ENCODE measurements at regions not wholly inside any gene's neighbourhood (a gene's known extent, or its start where the extent isn't known, plus 50 kb on each side); places are given as distances from the start of the nearest gene placed in this dataset.

DNA sequence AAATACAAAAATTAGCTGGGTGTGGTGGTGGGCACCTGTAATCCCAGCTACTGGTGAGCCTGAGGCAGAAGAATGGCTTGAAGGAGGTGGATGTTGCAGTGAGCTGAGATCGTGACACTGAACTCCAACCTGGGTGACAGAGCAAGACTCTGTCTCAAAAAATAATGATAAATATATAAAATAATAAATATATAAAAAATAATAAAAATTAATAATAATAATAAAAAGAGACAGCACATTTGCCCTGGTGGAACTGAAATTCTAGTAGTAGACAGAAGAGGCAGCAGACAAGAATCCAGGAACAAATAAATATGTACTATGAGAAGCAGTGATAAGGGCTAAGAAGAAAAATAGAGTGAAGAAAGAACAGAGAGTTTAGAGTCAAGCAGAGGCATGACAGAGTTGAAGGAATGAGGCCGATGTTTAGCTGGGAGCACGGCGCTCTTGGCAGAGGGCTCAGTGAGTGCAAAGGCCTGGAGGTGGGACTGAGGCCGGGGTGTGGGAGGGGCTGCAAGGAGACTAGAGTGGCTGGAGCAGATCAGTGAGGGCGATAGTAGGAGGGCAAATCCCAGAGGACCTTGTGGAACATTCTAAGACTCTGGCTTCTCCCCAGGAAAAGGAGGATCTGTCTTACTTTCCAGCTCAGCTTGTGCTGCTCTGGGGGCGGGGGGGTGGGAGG, 410.3 kb downstream of the MN1 start:
- Histone ChIP-seq H3K9me3 (replicated peaks; ENCODE audit: low read length) (no peaks in the 10 kb centered on the region), H3K4me3 (ENCODE audit: low read length) (no peak overlapping the region)

DNA sequence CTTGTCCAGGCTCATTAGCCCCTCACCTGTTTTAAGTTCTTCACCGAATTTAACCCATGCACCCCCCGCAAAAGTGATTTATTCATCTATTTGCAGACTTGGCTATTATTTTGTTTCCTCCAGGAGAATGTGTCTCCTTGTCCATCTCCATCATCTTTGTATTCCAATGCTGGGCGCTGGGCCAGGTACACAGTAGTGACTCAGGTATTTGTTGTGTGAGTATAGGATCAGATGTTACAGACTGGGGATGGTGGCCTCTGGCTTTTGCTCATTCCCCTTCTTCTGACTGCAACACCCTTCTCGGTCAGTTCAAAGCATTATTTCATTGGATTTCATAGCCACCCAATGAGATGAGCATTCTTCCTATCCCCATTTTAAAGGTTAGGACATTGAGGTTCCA, 408.2 kb downstream of the MN1 start:
- H3K27me3 ChIP-seq (ENCODE audit: control insufficient read depth, insufficient read depth, low read length), result peaks cover 71% of the 10 kb centered on the region
- no peak overlapping the region for H3K4me2 ChIP-seq (ENCODE audit: low read length)
- no peaks in the 10 kb centered on the region for H3K36me3 ChIP-seq (ENCODE audit: insufficient read depth, low read length)
- H3K9me3 ChIP-seq (replicated peaks; ENCODE audit: low read length), result no peaks in the 10 kb centered on the region
- H3K4me3 ChIP-seq (ENCODE audit: low read length), result no peak overlapping the region
- H3K9ac ChIP-seq (ENCODE audit: low read depth, low read length), result no peak overlapping the region
- no peaks in the 10 kb centered on the region for H3K4me1 ChIP-seq (ENCODE audit: control insufficient read depth, insufficient read depth, low read length)

More for the DNA sequence above, 410.3 kb downstream of the MN1 start:
- Histone ChIP-seq H3K27me3 (ENCODE audit: control insufficient read depth, insufficient read depth, low read length) (peaks cover 70% of the 10 kb centered on the region), H3K4me1 (ENCODE audit: control insufficient read depth, insufficient read depth, low read length) (no peaks in the 10 kb centered on the region), H3K9ac (ENCODE audit: low read depth, low read length) (no peak overlapping the region), H3K4me2 (ENCODE audit: low read length) (no peak overlapping the region), H3K36me3 (ENCODE audit: insufficient read depth, low read length) (no peaks in the 10 kb centered on the region)

DNA sequence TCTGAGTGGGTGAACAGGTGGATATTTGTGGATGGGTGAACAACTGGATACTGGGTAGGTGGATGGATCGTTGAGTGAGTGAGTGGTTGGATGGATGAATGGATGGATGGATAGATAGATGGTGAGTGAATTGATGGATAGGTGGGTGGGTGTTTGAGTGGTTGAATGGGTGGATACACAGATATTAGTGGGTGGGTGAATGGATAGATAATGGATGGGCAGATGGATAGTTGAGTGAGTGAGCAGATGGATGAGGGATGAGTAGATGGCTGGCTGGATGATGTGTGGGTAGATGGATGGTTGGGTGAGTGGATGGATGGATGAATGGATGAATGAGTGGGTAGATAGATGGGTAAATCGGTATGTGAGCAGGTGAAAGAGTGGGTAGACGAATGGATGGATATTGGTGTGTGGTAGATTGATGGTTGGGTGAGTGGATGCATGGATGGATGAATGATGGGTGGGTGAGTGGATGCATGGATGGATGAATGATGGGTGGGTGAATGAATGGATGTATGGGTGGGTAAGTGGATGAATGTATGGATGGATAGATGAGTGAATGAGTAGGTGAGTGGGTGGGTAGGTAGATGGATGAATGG, 406.7 kb downstream of the MN1 start:
- Histone ChIP-seq H3K27me3 (ENCODE audit: control insufficient read depth, insufficient read depth, low read length) (peaks cover 71% of the 10 kb centered on the region), H3K4me3 (ENCODE audit: low read length) (no peak overlapping the region), H3K4me1 (ENCODE audit: control insufficient read depth, insufficient read depth, low read length) (no peaks in the 10 kb centered on the region), H3K9me3 (replicated peaks; ENCODE audit: low read length) (no peaks in the 10 kb centered on the region), H3K36me3 (ENCODE audit: insufficient read depth, low read length) (no peaks in the 10 kb centered on the region), H3K9ac (ENCODE audit: low read depth, low read length) (no peak overlapping the region), H3K4me2 (ENCODE audit: low read length) (no peak overlapping the region)

DNA sequence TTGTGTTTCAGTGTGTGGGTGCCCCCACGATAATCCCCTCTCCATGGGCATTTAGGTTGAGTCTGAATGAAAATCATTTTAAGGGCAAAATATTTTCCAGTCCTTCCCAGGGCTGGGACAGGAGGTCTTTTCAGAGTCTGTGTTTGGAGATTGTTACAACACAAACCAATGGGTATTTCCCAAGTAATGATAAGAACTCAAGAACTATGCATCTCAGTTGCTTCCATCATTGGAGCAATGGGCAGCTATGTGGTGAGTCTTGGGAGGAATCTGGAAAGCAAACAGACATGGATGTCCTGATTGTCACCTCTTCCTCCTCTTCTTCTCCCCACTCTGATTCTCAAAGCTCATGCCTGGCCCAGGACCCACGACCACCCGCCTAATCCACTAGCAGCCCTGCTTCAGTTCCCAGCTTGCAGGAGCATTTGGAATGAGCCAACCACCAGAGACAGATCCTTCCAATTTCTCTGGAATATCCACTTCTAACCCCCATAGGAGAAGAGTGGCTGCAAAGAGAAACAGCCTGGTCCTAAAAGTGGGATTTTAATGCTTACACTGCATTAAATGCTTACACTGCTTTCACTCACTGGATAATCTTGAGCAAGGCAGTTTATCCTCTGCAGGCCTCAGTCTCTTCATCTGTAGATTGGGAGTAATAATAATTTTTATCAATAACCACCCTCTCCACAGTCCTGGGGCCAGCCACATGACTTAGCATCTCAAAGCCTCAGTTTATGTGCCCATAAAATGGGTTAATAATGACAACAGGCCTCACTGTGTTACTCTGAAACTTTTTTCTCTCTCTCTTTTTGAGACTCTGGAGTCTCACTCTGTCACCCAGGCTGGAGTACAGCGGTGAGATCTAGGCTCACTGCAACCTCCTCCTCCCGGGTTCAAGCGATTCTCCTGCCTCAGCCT, 404.3 kb downstream of the MN1 start:
- Histone ChIP-seq H3K9ac (ENCODE audit: low read depth, low read length) (no peak overlapping the region), H3K36me3 (ENCODE audit: insufficient read depth, low read length) (no peaks in the 10 kb centered on the region), H3K4me2 (ENCODE audit: low read length) (no peak overlapping the region), H3K27me3 (ENCODE audit: control insufficient read depth, insufficient read depth, low read length) (peaks cover 72% of the 10 kb centered on the region), H3K4me3 (ENCODE audit: low read length) (no peak overlapping the region), H3K9me3 (replicated peaks; ENCODE audit: low read length) (no peaks in the 10 kb centered on the region), H3K4me1 (ENCODE audit: control insufficient read depth, insufficient read depth, low read length) (no peaks in the 10 kb centered on the region)

DNA sequence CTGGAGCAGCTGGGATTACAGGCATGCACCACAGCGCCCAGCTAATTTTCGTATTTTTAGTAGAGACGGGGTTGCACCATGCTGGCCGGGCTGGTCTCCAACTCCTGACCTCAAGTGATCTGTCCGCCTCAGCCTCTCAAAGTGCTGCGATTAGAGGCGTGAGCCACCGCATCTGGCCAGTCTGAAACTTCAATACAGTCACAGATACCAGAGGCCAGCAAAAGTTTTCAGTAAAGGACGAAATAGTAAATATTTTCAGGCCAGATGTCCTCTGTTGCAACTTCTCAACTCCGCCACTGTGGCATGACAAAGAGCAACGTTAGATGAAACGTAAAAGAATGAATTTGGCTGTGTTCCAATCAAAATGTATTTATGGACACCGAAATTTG, 403.6 kb downstream of the MN1 start:
- Histone ChIP-seq H3K9ac (ENCODE audit: low read depth, low read length) (no peak overlapping the region), H3K27me3 (ENCODE audit: control insufficient read depth, insufficient read depth, low read length) (peaks cover 71% of the 10 kb centered on the region), H3K36me3 (ENCODE audit: insufficient read depth, low read length) (no peaks in the 10 kb centered on the region), H3K4me1 (ENCODE audit: control insufficient read depth, insufficient read depth, low read length) (no peaks in the 10 kb centered on the region), H3K4me3 (ENCODE audit: low read length) (no peak overlapping the region), H3K9me3 (replicated peaks; ENCODE audit: low read length) (no peaks in the 10 kb centered on the region), H3K4me2 (ENCODE audit: low read length) (no peak overlapping the region)

DNA sequence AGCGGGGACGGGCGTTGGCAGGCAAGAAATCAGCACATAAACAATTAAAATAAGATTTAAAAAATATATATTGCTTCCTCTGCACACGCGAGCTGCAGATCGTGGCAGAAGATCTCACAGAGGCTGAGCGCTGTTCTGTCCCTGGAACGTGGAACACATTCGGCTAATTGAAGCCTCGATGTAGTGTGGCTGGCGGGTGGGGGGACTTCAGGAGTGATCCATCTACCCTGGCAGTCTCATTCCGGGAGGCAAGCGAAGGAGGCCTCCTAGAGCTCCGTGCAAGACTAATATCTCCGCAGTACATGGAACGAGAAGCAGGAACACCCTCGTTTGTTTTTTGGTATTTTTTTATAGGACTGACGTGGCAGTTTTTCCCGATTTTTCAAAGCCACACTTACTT, 402.4 kb downstream of the MN1 start:
- H3K27me3 ChIP-seq (ENCODE audit: control insufficient read depth, insufficient read depth, low read length), result peaks cover 61% of the 10 kb centered on the region
- H3K4me3 ChIP-seq (ENCODE audit: low read length), result no peak overlapping the region
- no peak overlapping the region for H3K9ac ChIP-seq (ENCODE audit: low read depth, low read length)
- no peaks in the 10 kb centered on the region for H3K36me3 ChIP-seq (ENCODE audit: insufficient read depth, low read length)
- H3K4me2 ChIP-seq (ENCODE audit: low read length), result peak overlapping the region; percentile 31
- H3K4me1 ChIP-seq (ENCODE audit: control insufficient read depth, insufficient read depth, low read length), result no peaks in the 10 kb centered on the region
- no peaks in the 10 kb centered on the region for H3K9me3 ChIP-seq (replicated peaks; ENCODE audit: low read length)

DNA sequence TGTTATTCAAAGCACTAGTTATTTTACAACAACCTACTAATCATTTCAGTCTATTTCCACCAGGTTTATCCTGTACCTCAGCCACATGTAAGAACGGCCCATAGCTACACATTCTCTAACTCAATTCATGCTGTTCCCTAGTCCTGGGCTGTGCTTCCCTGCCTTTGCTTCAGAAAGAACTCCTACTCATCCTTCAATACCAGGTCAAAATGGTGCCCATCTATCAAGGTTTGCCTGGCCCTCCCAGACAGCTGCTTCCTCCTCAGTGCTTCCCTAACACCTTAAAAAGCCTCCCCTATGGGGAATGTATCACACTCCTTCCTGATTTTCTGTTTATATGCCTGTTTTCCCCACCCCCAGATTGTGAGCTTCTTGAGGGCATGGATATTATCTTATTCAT, 400.7 kb downstream of the MN1 start:
- Histone ChIP-seq H3K27me3 (ENCODE audit: control insufficient read depth, insufficient read depth, low read length) (peaks cover 56% of the 10 kb centered on the region), H3K9me3 (replicated peaks; ENCODE audit: low read length) (no peaks in the 10 kb centered on the region)

DNA sequence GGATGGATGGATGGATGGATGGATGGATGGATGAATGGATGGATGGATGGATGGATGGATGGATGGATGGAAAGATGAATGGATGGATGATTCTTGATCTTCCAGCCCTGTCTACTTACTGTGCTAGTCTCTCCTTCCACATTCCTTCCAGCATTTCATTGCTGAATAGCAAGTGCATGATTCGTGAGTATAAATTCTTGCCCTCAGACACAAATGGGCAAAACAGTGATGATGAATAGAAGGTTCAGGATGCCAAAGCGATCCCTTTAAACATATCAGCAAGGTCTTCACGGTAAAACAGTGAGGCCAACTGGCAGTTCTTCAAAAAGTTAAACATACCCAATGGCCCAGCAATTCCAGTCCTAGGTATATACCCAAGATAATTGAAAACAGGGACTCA, 400.2 kb downstream of the MN1 start:
- Histone ChIP-seq H3K4me1 (ENCODE audit: control insufficient read depth, insufficient read depth, low read length) (no peaks in the 10 kb centered on the region), H3K4me2 (ENCODE audit: low read length) (no peak overlapping the region), H3K4me3 (ENCODE audit: low read length) (no peak overlapping the region), H3K36me3 (ENCODE audit: insufficient read depth, low read length) (no peaks in the 10 kb centered on the region), H3K27me3 (ENCODE audit: control insufficient read depth, insufficient read depth, low read length) (peaks cover 56% of the 10 kb centered on the region), H3K9ac (ENCODE audit: low read depth, low read length) (no peak overlapping the region), H3K9me3 (replicated peaks; ENCODE audit: low read length) (no peaks in the 10 kb centered on the region)

More for the DNA sequence above, 400.7 kb downstream of the MN1 start:
- no peaks in the 10 kb centered on the region for H3K4me1 ChIP-seq (ENCODE audit: control insufficient read depth, insufficient read depth, low read length)
- no peaks in the 10 kb centered on the region for H3K36me3 ChIP-seq (ENCODE audit: insufficient read depth, low read length)
- no peak overlapping the region for H3K4me3 ChIP-seq (ENCODE audit: low read length)
- H3K9ac ChIP-seq (ENCODE audit: low read depth, low read length), result no peak overlapping the region
- no peak overlapping the region for H3K4me2 ChIP-seq (ENCODE audit: low read length)

DNA sequence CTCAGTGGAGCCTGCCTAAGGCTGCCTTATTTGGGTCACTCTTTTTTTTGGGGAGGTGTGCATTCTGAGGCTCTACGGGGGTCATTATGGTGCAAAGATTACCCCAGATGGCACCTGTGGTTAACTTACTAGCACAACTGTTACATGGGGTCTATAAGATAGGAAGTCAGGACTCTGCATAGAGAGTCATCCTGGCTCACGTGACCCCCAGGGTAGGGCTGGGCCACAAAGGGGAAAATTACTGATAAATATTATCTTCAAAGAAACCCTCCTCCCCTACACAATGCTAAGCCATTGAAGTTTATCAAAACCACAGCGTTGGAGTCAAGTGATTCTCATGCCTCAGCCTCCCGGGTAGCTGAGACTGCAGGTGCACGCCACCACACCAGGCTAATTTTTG, 397.1 kb downstream of the MN1 start:
- Histone ChIP-seq H3K27me3 (ENCODE audit: control insufficient read depth, insufficient read depth, low read length) (peaks cover 28% of the 10 kb centered on the region), H3K36me3 (ENCODE audit: insufficient read depth, low read length) (no peaks in the 10 kb centered on the region), H3K4me3 (ENCODE audit: low read length) (no peak overlapping the region), H3K9me3 (replicated peaks; ENCODE audit: low read length) (no peaks in the 10 kb centered on the region), H3K4me1 (ENCODE audit: control insufficient read depth, insufficient read depth, low read length) (no peaks in the 10 kb centered on the region), H3K9ac (ENCODE audit: low read depth, low read length) (no peak overlapping the region), H3K4me2 (ENCODE audit: low read length) (no peak overlapping the region)

DNA sequence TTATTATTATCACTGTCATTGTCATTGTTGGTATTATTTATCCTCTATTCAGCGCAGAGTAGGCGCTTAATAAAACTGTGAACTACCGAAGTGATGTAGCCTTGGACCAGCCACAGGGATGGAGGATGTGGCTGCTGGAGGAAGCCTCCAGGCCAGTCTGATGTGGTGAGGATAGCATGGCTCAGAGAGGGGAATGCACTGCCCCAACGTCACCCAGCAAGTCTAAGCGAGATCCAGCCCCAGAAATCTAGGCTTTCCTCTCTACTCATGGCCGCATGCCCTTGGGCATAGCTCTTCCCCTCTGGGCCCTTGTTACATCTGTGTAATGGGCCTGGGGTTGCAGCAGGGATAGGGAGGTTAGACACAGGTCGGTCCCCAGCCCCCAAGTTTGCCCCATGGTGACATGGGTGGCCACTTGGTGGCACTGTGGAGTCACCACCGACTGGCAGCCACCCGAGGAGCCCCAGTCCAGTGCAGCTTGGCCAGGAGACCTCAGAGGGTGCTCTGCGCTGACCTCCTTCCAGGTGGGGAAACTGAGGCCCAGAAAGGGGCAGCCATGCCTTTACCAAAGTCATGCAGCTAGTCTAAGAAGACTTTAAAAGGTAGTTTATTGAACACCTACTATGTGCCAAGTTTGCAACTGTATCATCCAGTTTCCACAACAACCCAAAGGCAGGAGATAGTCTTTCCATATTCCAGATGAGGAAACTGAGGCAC, 395.7 kb downstream of the MN1 start:
- Histone ChIP-seq H3K4me2 (ENCODE audit: low read length) (no peak overlapping the region), H3K4me1 (ENCODE audit: control insufficient read depth, insufficient read depth, low read length) (no peaks in the 10 kb centered on the region), H3K9ac (ENCODE audit: low read depth, low read length) (no peak overlapping the region), H3K4me3 (ENCODE audit: low read length) (no peak overlapping the region), H3K36me3 (ENCODE audit: insufficient read depth, low read length) (no peaks in the 10 kb centered on the region), H3K27me3 (ENCODE audit: control insufficient read depth, insufficient read depth, low read length) (peaks cover 18% of the 10 kb centered on the region), H3K9me3 (replicated peaks; ENCODE audit: low read length) (no peaks in the 10 kb centered on the region)

DNA sequence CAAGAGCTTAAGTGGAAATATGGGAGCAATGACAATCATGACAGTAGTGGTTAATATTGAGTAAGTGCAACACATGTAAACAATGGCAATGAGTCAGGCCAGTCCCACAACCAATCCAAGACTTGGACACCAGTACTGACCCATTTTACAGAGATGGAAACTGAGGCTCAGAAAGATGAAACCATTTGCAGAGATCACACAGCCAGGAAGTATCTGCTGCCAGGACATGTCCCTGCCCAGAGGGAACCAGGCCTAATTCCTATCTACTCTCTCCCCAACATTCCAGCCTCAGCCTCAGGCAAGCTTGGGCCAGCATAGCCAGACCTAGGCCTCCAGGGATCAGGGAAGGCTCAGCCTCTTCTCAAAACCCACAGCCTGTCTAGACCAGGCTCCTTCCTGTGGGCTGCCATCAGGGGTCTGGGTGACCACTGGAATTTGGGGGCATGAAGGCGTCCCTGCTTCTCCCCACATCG, 395.1 kb downstream of the MN1 start:
- no peak overlapping the region for H3K4me2 ChIP-seq (ENCODE audit: low read length)
- H3K4me3 ChIP-seq (ENCODE audit: low read length), result no peak overlapping the region
- peaks cover 21% of the 10 kb centered on the region for H3K27me3 ChIP-seq (ENCODE audit: control insufficient read depth, insufficient read depth, low read length)
- no peak overlapping the region for H3K9ac ChIP-seq (ENCODE audit: low read depth, low read length)
- H3K36me3 ChIP-seq (ENCODE audit: insufficient read depth, low read length), result no peaks in the 10 kb centered on the region
- no peaks in the 10 kb centered on the region for H3K9me3 ChIP-seq (replicated peaks; ENCODE audit: low read length)
- H3K4me1 ChIP-seq (ENCODE audit: control insufficient read depth, insufficient read depth, low read length), result no peaks in the 10 kb centered on the region

Measured in skeletal muscle satellite cell (primary cell).